NCI-H1694 (cell line): ENCODE measurements at regions not wholly inside any gene's neighbourhood (a gene's known extent, or its start where the extent isn't known, plus 50 kb on each side); places are given as distances from the start of the nearest gene placed in this dataset.

Experiments used
- DNase-seq: peaks from one replicate; lab custom pipeline; 2025; lab: John Stamatoyannopoulos, UW

- DNase-seq = no peak
These were observed 601.1 kb downstream of the TLR4 start for GRCh38 chr9:118305331-118305730.

- DNase-seq = no peak
These were observed 602.6 kb downstream of the TLR4 start for GRCh38 chr9:118306801-118307200.

- DNase-seq = no peak
These were observed 609.8 kb downstream of the TLR4 start for GRCh38 chr9:118313965-118314364.

GRCh38 chr9:118316831-118317343 is 612.7 kb downstream of the TLR4 start:
- no peak for DNase-seq

- DNase-seq = no peak
These were observed 614.7 kb downstream of the TLR4 start for GRCh38 chr9:118318770-118319431.

GRCh38 chr9:118321788-118322187 is 617.6 kb downstream of the TLR4 start:
- DNase-seq = no peak

GRCh38 chr9:118324706-118325105 is 620.5 kb downstream of the TLR4 start:
- no peak for DNase-seq

- no peak for DNase-seq
These were observed 621.6 kb downstream of the TLR4 start for GRCh38 chr9:118325757-118326156.

- DNase-seq = no peak
These were observed 622.1 kb downstream of the TLR4 start for GRCh38 chr9:118326326-118326725.

- DNase-seq = no peak
These were observed 626.2 kb downstream of the TLR4 start for GRCh38 chr9:118330191-118330986.

- DNase-seq = no peak
These were observed 627.4 kb downstream of the TLR4 start for GRCh38 chr9:118331622-118332045.

GRCh38 chr9:118336250-118336942 is 632.2 kb downstream of the TLR4 start:
- DNase-seq = no peak

GRCh38 chr9:118336943-118337330 is 632.7 kb downstream of the TLR4 start:
- DNase-seq = no peak

- no peak for DNase-seq
These were observed 655.8 kb downstream of the TLR4 start for GRCh38 chr9:118360036-118360435.

GRCh38 chr9:118362123-118362522 is 657.9 kb downstream of the TLR4 start:
- DNase-seq = no peak

- no peak for DNase-seq
These were observed 658.4 kb downstream of the TLR4 start for GRCh38 chr9:118362596-118362995.

GRCh38 chr9:118364266-118365106 is 660.3 kb downstream of the TLR4 start:
- no peak for DNase-seq

GRCh38 chr9:118366228-118366627 is 662.0 kb downstream of the TLR4 start:
- DNase-seq = no peak

GRCh38 chr9:118367383-118367782 is 663.2 kb downstream of the TLR4 start:
- DNase-seq = no peak

- DNase-seq = no peak
These were observed 680.4 kb downstream of the TLR4 start for GRCh38 chr9:118384531-118385100.

GRCh38 chr9:118395415-118395814 is 691.2 kb downstream of the TLR4 start:
- DNase-seq = no peak
